Heart right ventricle (tissue), 16 donors: ENCODE measurements at regions not wholly inside any gene's neighbourhood (a gene's known extent, or its start where the extent isn't known, plus 50 kb on each side); places are given as distances from the start of the nearest gene placed in this dataset.

Experiments
- ATAC-seq, 8 donors: fragments of 200-7000 bp; cut with Tn5 transposase; one replicate each; pipeline ENCODE4 v1.9.1; 2020; ENCODE audit warnings: mild to moderate bottlenecking in 8 of 8, moderate library complexity in 8 of 8, moderate number of reproducible peaks in 1 of 8
- DNase-seq, 2 donors: peaks; one replicate each; pipeline ENCODE4 v3.0.0-alpha.2; 2020
- H3K27ac ChIP-seq, 10 donors: fragments of 200-600 bp; sonication (generic) in 2 of 10; one replicate each; pipeline versions ENCODE4 v1.5.0 to v1.8.0; 2020 to 2022; ENCODE audit warnings: mild to moderate bottlenecking in 3 of 10
- H3K27me3 ChIP-seq, 7 donors: fragments of 200-600 bp; one replicate each; pipeline ENCODE4 v1.8.0; 2021 to 2022; ENCODE audit warnings: mild to moderate bottlenecking in 2 of 7
- H3K36me3 ChIP-seq, 9 donors: fragments of 200-600 bp; sonication (generic) in 1 of 9; one replicate each; pipeline versions ENCODE4 v1.5.0 to v1.8.0; 2020 to 2022; ENCODE audit warnings: mild to moderate bottlenecking in 2 of 9
- H3K4me1 ChIP-seq, 9 donors: fragments of 200-600 bp; sonication (generic) in 1 of 9; one replicate each; pipeline versions ENCODE4 v1.5.0 to v1.8.0; 2020 to 2022; ENCODE audit warnings: mild to moderate bottlenecking in 4 of 9
- H3K4me3 ChIP-seq, 10 donors: fragments of 200-600 bp; sonication (generic) in 2 of 10; one replicate each; pipeline versions ENCODE4 v1.5.0 to v1.8.0; 2020 to 2022; ENCODE audit warnings: mild to moderate bottlenecking in 7 of 10, moderate library complexity in 2 of 10
- H3K9me3 ChIP-seq, 11 donors: fragments of 200-600 bp in 10 of 11; sonication (generic) in 2 of 11; one replicate each; pipeline versions ENCODE4 v1.5.0 to v1.8.0; 2013 to 2022; ENCODE audit warnings: mild to moderate bottlenecking in 2 of 11, control low read depth in 1 of 11, moderate library complexity in 1 of 11
- WGBS, 2 donors: extraction: QIAGEN DNeasy Blood & Tissue Kit; methylation state at CpG; one replicate each; pipeline ENCODE4 v1.1.7; 2013; ENCODE audit warnings: inconsistent platforms in 1 of 2; 5-methylcytosine and 5-hydroxymethylcytosine counted together
- intact Hi-C, 10 donors: fragments of 100-400 bp; cut with DNase I; formaldehyde crosslinking; loops; one replicate each; pipeline versions ENCODE4 v1.11.1 to v1.14.2; 2022
- TF ChIP-seq, protein P1 (sequence below), 9 donors: fragments of 200-600 bp; sonication (generic) in 2 of 9; IDR thresholded peaks; one replicate each; pipeline versions ENCODE4 v1.5.0 to v1.8.0; 2021 to 2022; ENCODE audit warnings: antibody characterized with exemption in 9 of 9, mild to moderate bottlenecking in 5 of 9, moderate library complexity in 1 of 9
- donor health status: Arrhythmogenic right ventricular cardiomyopathy.
- donor health status: ischemic (EF 13 %, LVEDD 7.1; RV severe dilation, severe dysfunction).
- donor health status: healthy with polysubstance abuse.
- donor health status: DM: no; HTN: yes; CAD: no.
- donor health status: DM: no; HTN: no; CAD: no.
- donor health status: ischemic (EF 25% LVEDD 6.9; RV normal size, moderate dysfunction).
- donor health status: ischemic (EF 25% LVEDD 5.7; RV mildly dilated, moderate dysfunction).
- donor health status: healthy.
- donor health status: DM: yes; HTN: yes; CAD: no.
- donor health status: Ischemic cardiomyopathy.
- donor health status: ischemic (EF 35%, LVEDD 5.7; RV mildly dilated, moderate dysfunction).
- donor health status: nonischemic (EF 11% LVEDD 7.7; RV severe dilation, severe dysfunction).
- donor health status: DM: yes; HTN: yes; CAD: no.
- donor health status: PGD.
- donor health status: ischemic (EF 29% LVEDD 5.4; RV normal size, mild dysfunction).
- donor health status: nonischemic (EF 23%, LVEDD 6.1; RV moderate dilation, normal function).

- Histone ChIP-seq H3K27me3 (peaks cover 0 to 5% (median 0%) of the 10 kb centered on the region in 7 donors), H3K4me3 (no peak overlapping the region), H3K4me1 (no peaks in the 10 kb centered on the region), H3K9me3 (no peaks in the 10 kb centered on the region), H3K27ac (no peak overlapping the region), H3K36me3 (no peaks in the 10 kb centered on the region)
- WGBS, 2 donors, result 59 to 62% methylated on average over 3 of the region's 3 CpGs
- ATAC-seq, result no peak
- intact Hi-C loops, result no loop called here
- TF ChIP-seq, protein P1, sequence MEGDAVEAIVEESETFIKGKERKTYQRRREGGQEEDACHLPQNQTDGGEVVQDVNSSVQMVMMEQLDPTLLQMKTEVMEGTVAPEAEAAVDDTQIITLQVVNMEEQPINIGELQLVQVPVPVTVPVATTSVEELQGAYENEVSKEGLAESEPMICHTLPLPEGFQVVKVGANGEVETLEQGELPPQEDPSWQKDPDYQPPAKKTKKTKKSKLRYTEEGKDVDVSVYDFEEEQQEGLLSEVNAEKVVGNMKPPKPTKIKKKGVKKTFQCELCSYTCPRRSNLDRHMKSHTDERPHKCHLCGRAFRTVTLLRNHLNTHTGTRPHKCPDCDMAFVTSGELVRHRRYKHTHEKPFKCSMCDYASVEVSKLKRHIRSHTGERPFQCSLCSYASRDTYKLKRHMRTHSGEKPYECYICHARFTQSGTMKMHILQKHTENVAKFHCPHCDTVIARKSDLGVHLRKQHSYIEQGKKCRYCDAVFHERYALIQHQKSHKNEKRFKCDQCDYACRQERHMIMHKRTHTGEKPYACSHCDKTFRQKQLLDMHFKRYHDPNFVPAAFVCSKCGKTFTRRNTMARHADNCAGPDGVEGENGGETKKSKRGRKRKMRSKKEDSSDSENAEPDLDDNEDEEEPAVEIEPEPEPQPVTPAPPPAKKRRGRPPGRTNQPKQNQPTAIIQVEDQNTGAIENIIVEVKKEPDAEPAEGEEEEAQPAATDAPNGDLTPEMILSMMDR (IDR thresholded peaks at IDR 0.05), result no peak
- DNase-seq, result no peak
These were observed 383.3 kb downstream of the OSTF1 start for GRCh38 chr9:75471549-75472114.

- intact Hi-C loops, result no loop called here
- no peaks in the 10 kb centered on the region for H3K27me3 ChIP-seq
- ATAC-seq, result no peak
- WGBS, 2 donors, result 70 to 76% methylated on average over 2 of the region's 2 CpGs
- peaks cover 0 to 9% (median 4%) of the 10 kb centered on the region in 11 donors for H3K9me3 ChIP-seq
- H3K27ac ChIP-seq, result no peak overlapping the region
- no peak overlapping the region for H3K4me3 ChIP-seq
- no peaks in the 10 kb centered on the region for H3K36me3 ChIP-seq
- TF ChIP-seq, protein P1 (IDR thresholded peaks at IDR 0.05), result no peak
- DNase-seq, result no peak
- H3K4me1 ChIP-seq, result no peaks in the 10 kb centered on the region
These were observed 394.3 kb downstream of the OSTF1 start for GRCh38 chr9:75482566-75482965.

GRCh38 chr9:75483636-75484035 is 395.3 kb downstream of the OSTF1 start:
- WGBS, 2 donors, result 51 to 56% methylated on average over 2 of the region's 2 CpGs
- Histone ChIP-seq H3K4me1 (peaks cover 0 to 9% (median 0%) of the 10 kb centered on the region in 9 donors), H3K36me3 (no peaks in the 10 kb centered on the region), H3K27ac (no peak overlapping the region), H3K9me3 (no peaks in the 10 kb centered on the region), H3K27me3 (no peaks in the 10 kb centered on the region), H3K4me3 (no peak overlapping the region)
- intact Hi-C loops, result no loop called here
- TF ChIP-seq, protein P1 (IDR thresholded peaks at IDR 0.05), result no peak
- no peak for ATAC-seq
- no peak for DNase-seq

DNA sequence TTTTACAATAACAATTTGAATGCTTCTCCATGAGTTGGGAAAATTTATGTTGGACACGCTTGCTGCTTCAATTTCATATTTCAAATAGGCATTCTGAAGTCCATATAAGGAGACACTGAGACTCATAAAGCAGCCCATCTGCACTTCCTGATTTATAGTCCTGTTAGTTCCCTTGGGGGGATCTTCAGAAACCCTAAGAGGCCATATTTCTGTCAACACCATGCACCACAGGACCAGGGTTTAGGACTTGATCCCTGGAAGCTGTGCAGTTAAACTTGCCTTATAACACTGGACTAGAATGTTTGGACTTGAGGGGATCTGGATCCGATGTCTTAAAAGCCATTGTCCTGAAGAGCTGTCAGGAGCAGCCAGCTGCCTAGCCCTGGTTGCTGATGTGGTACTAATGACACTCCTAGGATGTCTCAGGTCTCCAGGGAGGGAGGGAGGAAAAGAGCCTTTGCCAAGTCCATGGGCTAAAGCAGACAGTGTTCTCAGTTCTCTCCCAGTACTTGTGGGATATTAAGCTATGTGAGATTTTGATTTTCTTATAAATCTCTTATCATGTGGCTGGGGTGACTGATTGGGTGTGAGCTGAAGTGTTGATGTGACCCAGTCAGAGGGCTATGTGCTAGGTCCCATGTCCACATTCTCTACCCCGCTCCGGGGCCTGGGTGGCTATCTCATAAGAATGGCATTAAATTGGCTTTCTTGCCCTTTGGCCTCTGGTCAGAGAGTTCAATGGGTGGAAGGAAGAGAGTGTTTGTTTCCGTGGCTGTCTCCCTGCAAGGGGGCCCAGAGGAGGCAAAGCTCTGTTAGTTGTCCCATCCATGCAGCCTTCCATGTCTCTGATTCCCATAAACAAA is 399.8 kb downstream of the OSTF1 start:
- peak overlapping the region in 1 of 10 donors; percentile 17 for H3K27ac ChIP-seq
- ATAC-seq (peak in 3 of 8 donors; percentile 9 to 54 (median 18)), DNase-seq (no peak)
- TF ChIP-seq, protein P1 (IDR thresholded peaks at IDR 0.05), result no peak
- no peaks in the 10 kb centered on the region for H3K9me3 ChIP-seq
- H3K4me3 ChIP-seq, result no peak overlapping the region
- 51 to 60% methylated on average over 5 of the region's 5 CpGs for WGBS, 2 donors
- H3K4me1 ChIP-seq, result peaks cover 0 to 31% (median 0%) of the 10 kb centered on the region in 9 donors
- H3K27me3 ChIP-seq, result no peaks in the 10 kb centered on the region
- intact Hi-C loops, result no loop called here
- H3K36me3 ChIP-seq, result no peaks in the 10 kb centered on the region
